Loucy (cell line): ENCODE measurements at regions not wholly inside any gene's neighbourhood (a gene's known extent, or its start where the extent isn't known, plus 50 kb on each side); places are given as distances from the start of the nearest gene placed in this dataset.

Experiments
- EZH2phosphoT487 ChIP-seq: fragments of 200-600 bp; IDR thresholded peaks from 2 replicates; pipeline ENCODE4 v1.6.1; 2018; ENCODE audit warnings: antibody characterized with exemption, mild to moderate bottlenecking, moderate library complexity, borderline replicate concordance
- TF ChIP-seq, protein P1 (sequence below): fragments of 200-600 bp; sonication (generic); conservative IDR thresholded peaks from 2 replicates; pipeline ENCODE4 v1.5.1; 2014; ENCODE audit warnings: mild to moderate bottlenecking, antibody characterized with exemption, low read length

GRCh38 chr13:50198508-50198907 is 183.3 kb downstream of the KCNRG start:
- TF ChIP-seq, protein P1, sequence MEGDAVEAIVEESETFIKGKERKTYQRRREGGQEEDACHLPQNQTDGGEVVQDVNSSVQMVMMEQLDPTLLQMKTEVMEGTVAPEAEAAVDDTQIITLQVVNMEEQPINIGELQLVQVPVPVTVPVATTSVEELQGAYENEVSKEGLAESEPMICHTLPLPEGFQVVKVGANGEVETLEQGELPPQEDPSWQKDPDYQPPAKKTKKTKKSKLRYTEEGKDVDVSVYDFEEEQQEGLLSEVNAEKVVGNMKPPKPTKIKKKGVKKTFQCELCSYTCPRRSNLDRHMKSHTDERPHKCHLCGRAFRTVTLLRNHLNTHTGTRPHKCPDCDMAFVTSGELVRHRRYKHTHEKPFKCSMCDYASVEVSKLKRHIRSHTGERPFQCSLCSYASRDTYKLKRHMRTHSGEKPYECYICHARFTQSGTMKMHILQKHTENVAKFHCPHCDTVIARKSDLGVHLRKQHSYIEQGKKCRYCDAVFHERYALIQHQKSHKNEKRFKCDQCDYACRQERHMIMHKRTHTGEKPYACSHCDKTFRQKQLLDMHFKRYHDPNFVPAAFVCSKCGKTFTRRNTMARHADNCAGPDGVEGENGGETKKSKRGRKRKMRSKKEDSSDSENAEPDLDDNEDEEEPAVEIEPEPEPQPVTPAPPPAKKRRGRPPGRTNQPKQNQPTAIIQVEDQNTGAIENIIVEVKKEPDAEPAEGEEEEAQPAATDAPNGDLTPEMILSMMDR, result no peak
- TF ChIP-seq EZH2phosphoT487, result no peak
